ENCODE measurements at regions not wholly inside any gene's neighbourhood (a gene's known extent, or its start where the extent isn't known, plus 50 kb on each side); places are given as distances from the start of the nearest gene placed in this dataset.

DNA sequence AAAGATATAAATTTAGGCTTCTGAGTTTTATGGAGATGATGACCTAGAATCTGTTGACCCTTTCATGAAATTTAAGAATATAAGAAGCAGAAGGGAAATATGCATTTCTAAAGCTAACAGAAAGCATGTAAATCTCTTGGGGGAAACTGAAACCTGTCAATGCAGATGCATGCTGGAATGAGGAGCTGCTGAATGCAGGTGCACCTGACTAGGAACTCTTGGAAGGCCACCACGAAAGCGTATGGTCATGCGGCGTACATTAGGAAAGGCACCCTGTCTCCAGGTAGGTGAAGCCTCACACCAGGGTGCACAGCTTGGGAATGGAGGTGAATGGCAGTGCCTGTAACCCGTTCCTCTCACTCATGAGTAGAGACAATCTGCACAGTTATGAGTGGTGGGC, 309.7 kb downstream of the SEC16B start:
- no peak for TF ChIP-seq CTCF (IDR thresholded peaks at IDR 0.05)
- Mint-ChIP-seq H3K27ac (no peak overlapping the region), H3K27me3 (ENCODE audit: insufficient read depth) (no peaks in the 10 kb centered on the region; the same call in 1 of the 2 replicates), H3K36me3 (ENCODE audit: low read depth) (no peaks in the 10 kb centered on the region), H3K4me3 (no peak overlapping the region), H3K4me1 (ENCODE audit: low read depth) (no peaks in the 10 kb centered on the region), H3K9me3 (no peaks in the 10 kb centered on the region; the same call in 1 of the 2 replicates)
- DNase-seq = no peak

DNA sequence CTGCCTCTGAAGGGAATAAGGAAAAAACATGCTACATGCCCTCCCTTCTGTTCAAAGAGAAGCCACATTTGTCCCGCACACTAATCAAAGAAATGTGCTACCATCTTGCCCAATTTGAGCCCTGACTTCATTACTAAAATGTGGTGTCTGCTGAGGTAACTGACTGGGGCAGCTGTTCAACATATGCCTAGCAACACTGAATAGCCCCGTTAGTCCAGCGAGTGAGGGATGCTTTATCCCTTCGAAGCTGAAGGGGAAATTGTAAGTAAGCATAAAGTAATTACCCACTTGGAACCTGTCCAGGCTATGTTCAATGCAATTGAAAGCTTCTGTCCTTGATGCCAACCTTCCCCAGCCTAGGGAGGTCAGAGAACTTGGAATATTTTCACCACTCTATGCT, 310.6 kb downstream of the SEC16B start:
- no peak overlapping the region for H3K27ac Mint-ChIP-seq
- no peak for DNase-seq
- H3K4me3 Mint-ChIP-seq = no peak overlapping the region
- no peaks in the 10 kb centered on the region for H3K4me1 Mint-ChIP-seq (ENCODE audit: low read depth)
- peaks cover 2% of the 10 kb centered on the region; the same call in 1 of the 2 replicates for H3K27me3 Mint-ChIP-seq (ENCODE audit: insufficient read depth)
- no peak for TF ChIP-seq CTCF (IDR thresholded peaks at IDR 0.05)
- no peaks in the 10 kb centered on the region for H3K36me3 Mint-ChIP-seq (ENCODE audit: low read depth)
- H3K9me3 Mint-ChIP-seq = no peaks in the 10 kb centered on the region; the same call in 1 of the 2 replicates

- Mint-ChIP-seq H3K4me1 (ENCODE audit: low read depth) (no peaks in the 10 kb centered on the region), H3K9me3 (no peaks in the 10 kb centered on the region; the same call in 1 of the 2 replicates), H3K4me3 (no peak overlapping the region), H3K27ac (no peak overlapping the region), H3K27me3 (ENCODE audit: insufficient read depth) (peaks cover 2% of the 10 kb centered on the region; the same call in 1 of the 2 replicates), H3K36me3 (ENCODE audit: low read depth) (no peaks in the 10 kb centered on the region)
- DNase-seq = no peak
- TF ChIP-seq CTCF (IDR thresholded peaks at IDR 0.05) = no peak
Observed at GRCh38 chr1:177656598-177656997, 313.3 kb downstream of the SEC16B start.

GRCh38 chr1:177650947-177651346, 318.9 kb downstream of the SEC16B start:
- H3K4me3 Mint-ChIP-seq = no peak overlapping the region
- TF ChIP-seq CTCF (IDR thresholded peaks at IDR 0.05) = no peak
- H3K36me3 Mint-ChIP-seq (ENCODE audit: low read depth) = no peaks in the 10 kb centered on the region
- H3K27me3 Mint-ChIP-seq (ENCODE audit: insufficient read depth) = peaks cover 2% of the 10 kb centered on the region
- H3K4me1 Mint-ChIP-seq (ENCODE audit: low read depth) = no peaks in the 10 kb centered on the region
- no peak for DNase-seq
- no peak overlapping the region for H3K27ac Mint-ChIP-seq
- H3K9me3 Mint-ChIP-seq = peaks cover 4% of the 10 kb centered on the region; the same call in 1 of the 2 replicates

DNA sequence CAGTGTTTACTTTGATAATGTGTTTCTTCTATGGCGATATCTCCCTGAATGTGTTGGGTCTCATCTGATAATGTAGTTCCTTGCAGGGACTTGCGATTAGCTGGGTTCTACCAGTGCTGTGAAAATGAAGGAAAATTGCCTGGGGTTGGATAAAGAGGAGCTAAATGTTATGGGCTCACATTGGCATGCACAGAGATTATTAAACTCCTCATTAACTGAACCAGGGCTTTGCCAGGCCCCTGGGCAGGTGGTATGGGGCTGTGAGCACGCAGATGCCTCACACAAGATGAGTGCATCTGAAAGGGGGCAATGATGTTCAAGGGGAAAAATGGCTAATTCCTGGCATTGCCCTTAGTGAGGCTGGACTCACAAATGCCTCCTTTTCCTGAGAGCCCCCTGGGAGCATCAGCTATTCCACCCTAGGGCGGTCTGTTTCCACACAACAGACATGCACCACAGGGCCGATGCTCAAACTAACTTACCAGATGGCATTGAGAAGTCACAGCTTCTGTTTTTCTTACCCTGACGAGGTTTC, 321.1 kb downstream of the SEC16B start:
- no peak overlapping the region for H3K4me3 Mint-ChIP-seq
- H3K27ac Mint-ChIP-seq = no peak overlapping the region
- no peaks in the 10 kb centered on the region for H3K4me1 Mint-ChIP-seq (ENCODE audit: low read depth)
- DNase-seq = no peak
- H3K9me3 Mint-ChIP-seq = peaks cover 4% of the 10 kb centered on the region; the same call in 1 of the 2 replicates
- TF ChIP-seq CTCF (IDR thresholded peaks at IDR 0.05) = no peak
- no peaks in the 10 kb centered on the region; the same call in 1 of the 2 replicates for H3K27me3 Mint-ChIP-seq (ENCODE audit: insufficient read depth)
- no peaks in the 10 kb centered on the region for H3K36me3 Mint-ChIP-seq (ENCODE audit: low read depth)
